Mesodermal cell (in vitro differentiated cells): ENCODE measurements at regions not wholly inside any gene's neighbourhood (a gene's known extent, or its start where the extent isn't known, plus 50 kb on each side); places are given as distances from the start of the nearest gene placed in this dataset.

Source experiments
- H3K27ac ChIP-seq: 2 replicates; pipeline ENCODE4 v1.7.0; 2013; ENCODE audit warnings: mild to moderate bottlenecking, low read depth, low read length, moderate library complexity; ENCODE audit not compliant: severe bottlenecking
- H3K36me3 ChIP-seq: 2 replicates; pipeline ENCODE4 v1.7.1; 2013; ENCODE audit warnings: mild to moderate bottlenecking, low read length, moderate library complexity; ENCODE audit not compliant: control insufficient read depth, insufficient read depth
- H3K4me1 ChIP-seq: one replicate; pipeline ENCODE4 v1.7.1; 2013; ENCODE audit warnings: mild to moderate bottlenecking, low read length; ENCODE audit not compliant: insufficient read depth, control insufficient read depth, poor library complexity, severe bottlenecking
- H3K4me3 ChIP-seq: 2 replicates; pipeline ENCODE4 v1.7.0; 2013; ENCODE audit warnings: low read length, control low read depth, mild to moderate bottlenecking; ENCODE audit not compliant: insufficient read depth, poor library complexity, severe bottlenecking; ENCODE audit errors: extremely low read depth
- H3K9me3 ChIP-seq: 2 replicates; pipeline ENCODE4 v1.7.1; 2013; ENCODE audit warnings: mild to moderate bottlenecking, low read length, moderate library complexity; ENCODE audit not compliant: control insufficient read depth
- WGBS, 2 experiments: methylation state at CpG; one replicate each; pipeline ENCODE4 v1.1.5; 2013; ENCODE audit warnings: missing lambda C conversion rate in 2 of 2; ENCODE audit not compliant: insufficient coverage in 2 of 2; 5-methylcytosine and 5-hydroxymethylcytosine counted together

DNA sequence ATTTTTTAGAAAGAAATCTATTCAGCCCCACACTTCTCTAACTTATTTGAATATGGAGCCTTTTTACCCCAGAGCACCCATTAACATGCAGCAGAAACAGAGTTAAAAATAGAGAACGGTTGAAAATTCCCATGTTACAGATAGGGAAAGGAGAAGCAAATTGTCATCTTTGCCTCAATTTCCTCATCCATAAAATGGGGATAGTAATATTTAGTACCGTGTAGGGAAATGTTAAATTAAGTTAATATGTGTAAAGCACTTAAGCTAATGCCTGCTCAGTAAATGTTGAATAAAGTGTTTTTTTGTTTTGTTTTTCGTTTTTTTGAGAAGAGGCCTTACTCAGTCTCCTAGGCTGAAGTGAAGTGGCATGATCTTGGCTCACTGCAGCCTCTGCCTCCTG, 50.3 kb downstream of the NAV1 start:
- H3K4me3 ChIP-seq, result no peak overlapping the region
- peaks cover 14% of the 10 kb centered on the region for H3K4me1 ChIP-seq
- H3K27ac ChIP-seq, result no peak overlapping the region
- H3K9me3 ChIP-seq, result no peaks in the 10 kb centered on the region
- 83 to 93% methylated on average over 1 to 2 of the region's 3 CpGs for whole genome bisulfite sequencing, 2 experiments
- H3K36me3 ChIP-seq, result peaks cover 36% of the 10 kb centered on the region

DNA sequence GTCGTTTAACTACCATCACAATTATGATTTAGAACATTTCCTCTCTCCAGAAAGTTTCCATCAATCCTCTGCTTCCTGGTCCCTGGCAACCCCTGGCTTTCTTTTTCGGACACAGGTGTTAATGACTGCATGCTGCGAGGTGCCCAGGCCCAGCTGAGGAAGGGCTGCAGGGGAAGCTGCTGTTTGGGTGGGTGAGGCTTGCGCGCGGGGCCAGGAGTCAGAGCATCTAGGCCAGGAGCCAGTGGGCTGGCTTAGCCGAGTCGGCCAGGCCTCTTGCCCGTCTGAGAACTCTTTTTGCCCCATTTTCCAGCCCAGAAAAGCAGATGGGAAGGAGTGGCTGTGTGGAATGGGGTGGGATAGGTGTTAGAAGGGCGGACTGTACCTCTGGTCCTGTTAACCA, 51.5 kb downstream of the NAV1 start:
- WGBS, 2 experiments, result 68 to 88% methylated on average over 2 to 6 of the region's 10 CpGs
- no peaks in the 10 kb centered on the region for H3K9me3 ChIP-seq
- no peak overlapping the region for H3K27ac ChIP-seq
- H3K4me1 ChIP-seq, result peaks cover 14% of the 10 kb centered on the region
- H3K4me3 ChIP-seq, result no peak overlapping the region
- peaks cover 37% of the 10 kb centered on the region for H3K36me3 ChIP-seq

DNA sequence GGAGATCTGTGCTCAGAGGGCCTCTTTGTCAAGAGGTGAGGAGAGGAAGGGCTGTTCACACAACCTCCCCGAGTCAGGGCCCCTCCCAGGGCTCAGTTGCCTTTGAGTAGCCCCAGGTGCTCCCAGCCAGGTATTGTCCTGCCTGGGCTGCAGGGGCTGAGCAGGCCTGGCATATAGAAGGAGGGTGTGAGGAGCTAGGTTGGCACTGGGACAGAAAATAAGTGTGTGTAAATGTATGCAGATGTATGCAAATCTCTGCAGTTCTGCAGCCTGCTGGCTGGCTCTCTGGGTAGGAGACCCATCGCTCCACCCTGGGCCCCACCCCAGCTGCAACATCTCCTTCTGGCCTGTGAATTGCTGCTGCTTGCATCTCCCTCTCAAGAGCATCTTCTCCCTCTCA, 52.4 kb downstream of the NAV1 start:
- H3K4me1 ChIP-seq, result peaks cover 14% of the 10 kb centered on the region
- no peaks in the 10 kb centered on the region for H3K9me3 ChIP-seq
- H3K4me3 ChIP-seq, result no peak overlapping the region
- H3K27ac ChIP-seq, result no peak overlapping the region
- WGBS, 2 experiments, result 67 to 100% methylated on average over 1 of the region's 2 CpGs
- H3K36me3 ChIP-seq, result peaks cover 44% of the 10 kb centered on the region

DNA sequence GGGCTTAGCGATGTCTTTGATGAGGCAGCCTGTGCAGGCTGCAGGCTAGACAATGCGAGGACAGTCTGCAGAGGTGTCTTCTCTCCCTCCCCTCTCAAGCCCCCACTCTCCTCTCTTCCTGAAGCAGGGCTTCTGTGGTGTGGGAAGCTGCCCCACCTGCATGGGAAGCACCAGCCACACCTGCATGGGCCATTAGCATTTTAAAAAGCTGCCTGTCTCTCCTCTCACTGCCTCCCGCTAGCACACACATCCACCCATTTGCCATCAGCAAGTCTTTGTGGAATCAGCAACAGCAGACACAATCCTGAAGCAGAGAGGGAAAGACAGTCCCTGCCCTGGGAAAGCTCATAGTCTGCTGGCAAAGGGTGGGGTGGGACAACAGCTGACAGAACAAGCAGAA, 53.1 kb downstream of the NAV1 start:
- 63 to 86% methylated on average over 1 to 2 of the region's 3 CpGs for WGBS, 2 experiments

DNA sequence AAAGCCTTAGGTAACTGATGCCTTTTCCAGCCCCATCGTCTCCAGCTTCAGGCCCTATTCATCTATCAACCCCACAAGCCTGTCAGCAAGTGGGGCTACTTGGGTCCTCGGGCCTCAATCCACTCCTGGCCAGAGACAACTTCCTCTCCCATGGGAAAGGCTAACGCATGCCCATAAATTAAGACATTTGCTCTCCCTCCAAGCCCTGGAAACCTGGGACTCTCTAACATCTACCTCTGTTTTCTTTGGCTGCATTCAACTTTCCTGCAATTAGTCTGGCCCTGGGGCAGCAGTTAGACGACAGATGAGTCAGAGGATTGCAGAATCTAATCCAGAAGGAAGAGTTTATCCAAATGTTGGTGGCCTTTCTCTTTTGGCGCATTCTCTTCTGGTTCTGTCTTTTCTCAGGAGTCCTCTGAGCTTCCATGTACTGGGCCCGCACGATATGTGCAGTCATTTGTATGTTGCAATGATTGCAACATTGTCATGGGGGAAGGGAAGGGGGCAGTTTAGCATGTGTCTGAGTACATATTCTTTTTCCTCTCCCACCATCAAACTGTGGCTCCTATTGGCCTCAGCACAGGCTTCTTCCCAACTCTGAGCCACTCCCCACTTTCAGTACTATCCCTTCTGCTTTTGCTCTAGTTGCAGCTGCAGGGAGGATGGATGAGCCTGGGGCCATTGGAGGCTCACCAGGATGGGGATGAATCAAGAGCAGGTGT, 54.4 kb downstream of the NAV1 start:
- H3K9me3 ChIP-seq, result no peaks in the 10 kb centered on the region
- peak overlapping the region; percentile 23 for H3K27ac ChIP-seq
- H3K4me1 ChIP-seq, result peaks cover 14% of the 10 kb centered on the region
- 78 to 80% methylated on average over 4 to 5 of the region's 7 CpGs for WGBS, 2 experiments
- H3K36me3 ChIP-seq, result peaks cover 45% of the 10 kb centered on the region
- no peak overlapping the region for H3K4me3 ChIP-seq

More for the DNA sequence above, 53.1 kb downstream of the NAV1 start:
- Histone ChIP-seq H3K9me3 (no peaks in the 10 kb centered on the region), H3K4me1 (peaks cover 14% of the 10 kb centered on the region), H3K27ac (no peak overlapping the region), H3K4me3 (no peak overlapping the region), H3K36me3 (peaks cover 44% of the 10 kb centered on the region)

DNA sequence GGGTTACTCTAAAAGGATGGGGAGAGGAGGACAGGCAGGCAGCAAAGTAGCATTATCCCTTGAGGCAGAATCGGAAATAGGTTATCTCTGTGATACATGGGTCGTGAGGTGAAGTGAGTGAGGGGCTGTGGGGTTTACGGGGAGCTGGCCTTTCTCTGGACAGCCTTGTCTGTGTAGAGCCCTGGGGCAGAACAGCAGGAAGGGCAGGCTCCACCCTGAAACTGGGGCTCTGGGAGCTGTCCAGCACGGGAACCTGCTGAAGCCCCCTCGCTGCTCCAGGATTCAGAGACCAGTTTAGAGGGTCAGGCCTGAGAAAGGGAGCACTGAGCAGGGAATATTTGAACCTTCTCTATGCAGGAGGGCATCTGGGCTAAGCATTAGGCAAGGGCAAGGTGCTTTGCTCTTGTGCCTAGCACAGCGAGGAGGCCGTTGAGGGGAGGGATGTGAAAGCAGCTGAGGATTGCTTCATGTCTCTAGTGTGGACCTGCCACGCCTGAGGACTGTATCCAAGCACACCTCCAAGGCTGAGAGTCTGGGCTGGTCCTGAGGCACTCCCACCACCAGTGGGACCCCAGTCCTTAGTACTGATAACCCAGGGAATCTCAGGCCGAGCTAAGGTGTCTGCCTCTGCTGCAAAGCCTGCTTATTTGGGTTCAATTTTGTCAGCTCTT, 55.8 kb downstream of the NAV1 start:
- no peak overlapping the region for H3K27ac ChIP-seq
- H3K9me3 ChIP-seq, result no peaks in the 10 kb centered on the region
- 44 to 50% methylated on average over 8 of the region's 9 CpGs for WGBS, 2 experiments
- H3K4me1 ChIP-seq, result peaks cover 26% of the 10 kb centered on the region
- H3K4me3 ChIP-seq, result no peak overlapping the region
- H3K36me3 ChIP-seq, result peaks cover 41% of the 10 kb centered on the region

DNA sequence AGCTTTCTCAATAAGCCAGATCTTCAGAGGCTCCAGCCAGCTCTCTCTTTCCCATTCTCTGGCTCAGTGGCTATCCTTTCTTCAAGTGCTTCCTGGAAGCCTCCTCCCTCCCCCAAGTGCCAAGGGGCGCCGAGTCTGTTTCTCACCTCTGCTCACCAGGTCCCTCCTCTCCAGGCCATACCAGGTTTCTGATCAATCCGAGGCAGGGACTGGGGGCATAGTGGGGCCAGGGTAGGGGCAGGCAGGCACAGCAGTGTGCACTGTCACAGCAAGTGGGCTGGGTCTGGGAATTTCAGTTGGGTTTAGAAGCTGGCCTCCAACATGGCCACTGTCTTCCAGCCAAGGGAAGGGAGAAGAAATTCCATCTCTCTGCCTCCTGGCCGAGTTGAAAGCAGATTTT, 56.5 kb downstream of the NAV1 start:
- Histone ChIP-seq H3K9me3 (no peaks in the 10 kb centered on the region), H3K4me1 (peaks cover 32% of the 10 kb centered on the region), H3K27ac (no peak overlapping the region), H3K4me3 (no peak overlapping the region), H3K36me3 (peaks cover 38% of the 10 kb centered on the region)
- 73 to 100% methylated on average over 1 to 2 of the region's 4 CpGs for WGBS, 2 experiments

DNA sequence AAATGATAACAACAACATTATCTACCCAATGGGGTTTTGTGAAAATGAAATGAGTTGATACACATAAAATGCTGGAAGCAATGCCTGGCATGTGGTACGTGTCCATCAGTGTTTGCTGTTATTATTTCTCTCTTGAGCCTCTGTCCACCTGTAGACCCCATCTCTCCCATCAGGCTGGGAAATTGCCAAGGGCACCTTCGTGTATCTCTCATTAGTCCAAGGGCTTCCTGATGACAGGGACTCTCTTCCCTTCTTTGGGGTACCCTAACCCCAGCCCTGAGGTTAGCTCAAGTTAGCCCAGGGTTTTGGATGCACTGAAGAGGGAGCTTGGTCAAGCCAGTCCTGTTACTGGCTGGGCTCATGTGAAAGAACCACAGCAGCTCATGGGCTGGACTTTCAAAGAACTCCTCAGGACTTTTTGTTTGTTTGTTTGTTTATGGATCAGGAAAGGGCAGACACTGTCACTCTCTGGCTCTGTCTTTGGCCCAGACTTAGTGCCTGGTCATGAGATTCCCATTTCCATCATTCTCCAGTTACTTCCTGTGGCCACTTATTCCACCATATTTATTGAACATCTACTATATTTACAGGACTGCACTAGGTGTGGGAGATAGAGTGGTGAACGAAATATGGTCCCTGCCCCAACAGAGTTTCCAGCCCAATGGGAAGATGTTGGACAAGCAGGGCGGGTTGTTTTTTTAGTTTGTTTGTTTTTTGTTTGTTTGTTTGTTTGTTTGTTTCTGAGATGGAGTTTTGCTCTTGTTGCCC, 57.4 kb downstream of the NAV1 start:
- Histone ChIP-seq H3K4me3 (no peak overlapping the region), H3K4me1 (peaks cover 30% of the 10 kb centered on the region), H3K36me3 (peaks cover 33% of the 10 kb centered on the region), H3K27ac (no peak overlapping the region), H3K9me3 (no peaks in the 10 kb centered on the region)
- WGBS, 2 experiments, result 79 to 86% methylated on average over 2 of the region's 4 CpGs

DNA sequence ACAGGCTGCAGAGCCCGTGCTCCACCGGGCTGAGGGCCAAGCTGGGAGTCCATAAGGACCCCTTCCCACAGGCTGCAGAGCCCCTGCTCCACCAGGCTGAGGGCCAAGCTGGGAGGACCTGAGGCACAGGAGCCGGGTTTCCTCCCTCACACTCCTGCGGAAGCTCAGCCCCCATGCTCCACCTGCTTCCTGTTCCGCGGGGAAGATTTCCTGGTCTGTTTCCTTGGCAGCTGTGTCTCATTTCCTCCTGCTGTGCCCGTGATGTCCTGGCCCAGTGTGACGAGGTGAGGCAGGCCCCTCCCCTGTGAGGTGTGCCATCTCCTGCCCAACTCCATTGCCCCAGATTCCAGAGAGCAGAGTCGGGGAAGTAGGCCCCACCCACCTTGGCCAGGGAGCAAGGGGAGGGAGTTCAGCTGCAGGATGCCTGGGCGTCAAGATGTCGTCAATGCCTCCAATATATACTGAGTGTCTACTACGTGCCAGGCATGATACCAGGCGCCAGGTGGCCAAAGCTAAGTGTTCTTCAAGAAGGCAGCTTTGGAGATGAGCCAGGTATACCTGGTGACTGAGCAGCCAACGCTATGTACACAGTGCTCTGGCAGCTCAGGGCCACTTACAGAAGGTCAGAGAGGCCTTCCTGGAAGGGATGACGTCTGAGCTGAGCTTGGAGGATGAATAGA, 58.8 kb downstream of the NAV1 start:
- Histone ChIP-seq H3K4me1 (peaks cover 38% of the 10 kb centered on the region), H3K27ac (no peak overlapping the region), H3K9me3 (no peaks in the 10 kb centered on the region), H3K36me3 (peaks cover 24% of the 10 kb centered on the region), H3K4me3 (no peak overlapping the region)
- WGBS, 2 experiments, result 88 to 89% methylated on average over 11 to 15 of the region's 15 CpGs

DNA sequence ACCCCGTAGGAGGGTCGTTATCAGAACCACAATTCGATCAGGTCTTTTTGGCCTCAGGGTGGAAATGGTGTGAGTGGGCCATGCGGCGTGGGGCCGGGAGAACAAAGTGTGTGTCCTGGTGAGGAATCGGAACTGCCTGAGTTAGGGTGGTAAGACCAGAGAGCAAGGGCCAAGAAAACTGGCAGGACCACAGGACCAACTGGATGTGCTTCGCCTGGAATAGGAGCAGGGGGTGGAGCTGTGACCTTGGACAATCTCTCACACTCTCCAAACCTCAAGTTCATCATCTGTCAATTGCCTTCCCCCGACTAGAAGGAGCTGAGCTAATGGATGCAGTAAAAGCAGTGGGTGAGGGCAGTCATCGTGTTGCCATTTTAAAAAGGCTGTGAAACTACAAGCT, 59.5 kb downstream of the NAV1 start:
- Histone ChIP-seq H3K9me3 (no peaks in the 10 kb centered on the region), H3K4me3 (no peak overlapping the region), H3K27ac (no peak overlapping the region), H3K4me1 (peaks cover 38% of the 10 kb centered on the region), H3K36me3 (peaks cover 24% of the 10 kb centered on the region)
- 92 to 95% methylated on average over 6 to 8 of the region's 10 CpGs for WGBS, 2 experiments
